HEK293T (cell line): ENCODE measurements at regions not wholly inside any gene's neighbourhood (a gene's known extent, or its start where the extent isn't known, plus 50 kb on each side); places are given as distances from the start of the nearest gene placed in this dataset.

Experiments used
- CTCF ChIA-PET: fragments of 350-600 bp; formaldehyde crosslinking; extraction: SDS; loops from one replicate; lab custom pipeline; 2021; ENCODE audit warnings: antibody characterized with exemption, inconsistent platforms; lab: Yijun Ruan, JAX
- POLR2A ChIA-PET: fragments of 350-600 bp; formaldehyde crosslinking; extraction: SDS; loops from one replicate; lab custom pipeline; 2020; ENCODE audit warnings: antibody characterized with exemption, inconsistent platforms; lab: Yijun Ruan, JAX
- DNase-seq: peaks from one replicate; pipeline ENCODE4 v3.0.0; 2012; ENCODE audit warnings: mixed read lengths; ENCODE audit errors: extremely low spot score
- ARNT ChIP-seq: fragments of 450-650 bp; IDR thresholded peaks from 2 replicates; pipeline ENCODE4 v1.6.1; 2017; ENCODE audit warnings: mild to moderate bottlenecking
- BHLHE40 ChIP-seq: fragments of 450-650 bp; IDR thresholded peaks from 2 replicates; pipeline ENCODE4 v1.6.1; 2016; ENCODE audit warnings: mild to moderate bottlenecking, moderate library complexity, borderline replicate concordance
- CTBP1 ChIP-seq: fragments of 450-650 bp; IDR thresholded peaks from 2 replicates; pipeline ENCODE4 v1.6.1; 2016; ENCODE audit warnings: borderline replicate concordance
- ELF4 ChIP-seq: fragments of 450-650 bp; IDR thresholded peaks from 2 replicates; pipeline ENCODE4 v1.6.1; 2017; ENCODE audit warnings: antibody characterized with exemption
- FOXA1 ChIP-seq: fragments of 450-650 bp; IDR thresholded peaks from 2 replicates; pipeline ENCODE4 v1.6.1; 2016; ENCODE audit warnings: mild to moderate bottlenecking
- FOXK2 ChIP-seq: fragments of 450-650 bp; IDR thresholded peaks from 2 replicates; pipeline ENCODE4 v1.6.1; 2016; ENCODE audit warnings: mild to moderate bottlenecking
- FOXM1 ChIP-seq: fragments of 450-650 bp; IDR thresholded peaks from 2 replicates; pipeline ENCODE4 v1.6.1; 2017; ENCODE audit warnings: mild to moderate bottlenecking, borderline replicate concordance
- HDGF ChIP-seq: fragments of 450-650 bp; IDR thresholded peaks from 2 replicates; pipeline ENCODE4 v1.6.1; 2017; ENCODE audit warnings: antibody characterized with exemption, borderline replicate concordance
- L3MBTL2 ChIP-seq: fragments of 450-650 bp; conservative IDR thresholded peaks from 2 replicates; pipeline ENCODE4 v1.6.1; 2016; ENCODE audit warnings: mild to moderate bottlenecking
- LEF1 ChIP-seq: fragments of 450-650 bp; IDR thresholded peaks from 2 replicates; pipeline ENCODE4 v1.6.1; 2017; ENCODE audit warnings: mild to moderate bottlenecking, borderline replicate concordance
- NFRKB ChIP-seq: fragments of 450-650 bp; IDR thresholded peaks from 2 replicates; pipeline ENCODE4 v1.6.1; 2016; ENCODE audit warnings: mild to moderate bottlenecking, moderate library complexity
- SP1 ChIP-seq: fragments of 450-650 bp; IDR thresholded peaks from 2 replicates; pipeline ENCODE4 v1.6.1; 2017
- SUZ12 ChIP-seq: fragments of 450-650 bp; IDR thresholded peaks from 2 replicates; pipeline ENCODE4 v1.6.1; 2016; ENCODE audit warnings: mild to moderate bottlenecking
- TARDBP ChIP-seq: fragments of 450-650 bp; IDR thresholded peaks from 2 replicates; pipeline ENCODE4 v1.6.1; 2016
- ZNF384 ChIP-seq: fragments of 450-650 bp; IDR thresholded peaks from 2 replicates; pipeline ENCODE4 v1.6.1; 2016
- TF ChIP-seq, protein P1 (sequence below): fragments of 450-650 bp; IDR thresholded peaks from 2 replicates; pipeline ENCODE4 v1.6.1; 2016

- DNase-seq: no peak
- POLR2A ChIA-PET: no interaction called here
- no peak for TF ChIP-seq TARDBP
- TF ChIP-seq SP1: no peak
- no peak for TF ChIP-seq NFRKB
- TF ChIP-seq HDGF: no peak
- no peak for TF ChIP-seq FOXM1
- TF ChIP-seq FOXA1: no peak
- TF ChIP-seq ELF4: no peak
- no peak for TF ChIP-seq ZNF384
- no peak for TF ChIP-seq SUZ12
- TF ChIP-seq, protein P1, sequence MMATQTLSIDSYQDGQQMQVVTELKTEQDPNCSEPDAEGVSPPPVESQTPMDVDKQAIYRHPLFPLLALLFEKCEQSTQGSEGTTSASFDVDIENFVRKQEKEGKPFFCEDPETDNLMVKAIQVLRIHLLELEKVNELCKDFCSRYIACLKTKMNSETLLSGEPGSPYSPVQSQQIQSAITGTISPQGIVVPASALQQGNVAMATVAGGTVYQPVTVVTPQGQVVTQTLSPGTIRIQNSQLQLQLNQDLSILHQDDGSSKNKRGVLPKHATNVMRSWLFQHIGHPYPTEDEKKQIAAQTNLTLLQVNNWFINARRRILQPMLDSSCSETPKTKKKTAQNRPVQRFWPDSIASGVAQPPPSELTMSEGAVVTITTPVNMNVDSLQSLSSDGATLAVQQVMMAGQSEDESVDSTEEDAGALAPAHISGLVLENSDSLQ: no peak
- no peak for TF ChIP-seq FOXK2
- no peak for TF ChIP-seq BHLHE40
- TF ChIP-seq LEF1: no peak
- TF ChIP-seq L3MBTL2: no peak
- no peak for TF ChIP-seq CTBP1
- TF ChIP-seq ARNT: no peak
- CTCF ChIA-PET: interaction anchor here (0.6 to 0.8 kb wide), 2 partner anchors 16 to 28 kb away, joined by 3 read pairs; no protein-coding TSS in a partner anchor
These were observed 143.8 kb upstream of the IL12A start for GRCh38 chr3:159844801-159845261.

- DNase-seq: no peak
- ChIA-PET CTCF (no interaction called here), POLR2A (no interaction called here)
- no peak for TF ChIP-seq ARNT
- TF ChIP-seq ZNF384: no peak
- no peak for TF ChIP-seq CTBP1
- TF ChIP-seq ELF4: no peak
- no peak for TF ChIP-seq NFRKB
- no peak for TF ChIP-seq SUZ12
- TF ChIP-seq FOXA1: no peak
- no peak for TF ChIP-seq BHLHE40
- TF ChIP-seq LEF1: no peak
- no peak for TF ChIP-seq FOXK2
- TF ChIP-seq, protein P1: no peak
- TF ChIP-seq FOXM1: no peak
- TF ChIP-seq TARDBP: no peak
- no peak for TF ChIP-seq L3MBTL2
- TF ChIP-seq HDGF: no peak
- TF ChIP-seq SP1: no peak
These were observed 142.9 kb upstream of the IL12A start for GRCh38 chr3:159845737-159846136.

DNA sequence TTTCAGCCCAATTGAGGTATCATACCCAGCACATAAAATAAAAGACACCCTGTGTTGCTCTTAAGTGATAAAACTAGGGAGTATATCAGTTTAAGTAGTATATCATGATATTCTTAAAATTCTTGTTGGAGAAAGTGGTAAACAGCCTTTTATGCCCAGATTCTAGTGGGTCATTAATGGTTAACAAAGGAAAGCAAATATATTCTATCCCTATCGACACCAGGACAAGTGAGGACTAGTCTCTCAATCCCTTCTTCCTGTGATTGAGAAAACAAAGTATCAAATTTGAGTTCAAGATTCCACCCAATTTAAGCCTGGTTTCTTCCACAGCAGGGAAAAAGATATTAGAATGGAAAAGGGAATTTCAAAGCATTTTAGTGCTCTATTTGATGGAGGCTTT, 142.4 kb upstream of the IL12A start:
- TF ChIP-seq SP1: no peak
- TF ChIP-seq HDGF: no peak
- no peak for TF ChIP-seq FOXA1
- TF ChIP-seq ELF4: no peak
- TF ChIP-seq SUZ12: no peak
- TF ChIP-seq ARNT: no peak
- no peak for TF ChIP-seq L3MBTL2
- no peak for TF ChIP-seq BHLHE40
- TF ChIP-seq LEF1: no peak
- TF ChIP-seq, protein P1: no peak
- POLR2A ChIA-PET: no interaction called here
- no peak for DNase-seq
- CTCF ChIA-PET: no interaction called here

DNA sequence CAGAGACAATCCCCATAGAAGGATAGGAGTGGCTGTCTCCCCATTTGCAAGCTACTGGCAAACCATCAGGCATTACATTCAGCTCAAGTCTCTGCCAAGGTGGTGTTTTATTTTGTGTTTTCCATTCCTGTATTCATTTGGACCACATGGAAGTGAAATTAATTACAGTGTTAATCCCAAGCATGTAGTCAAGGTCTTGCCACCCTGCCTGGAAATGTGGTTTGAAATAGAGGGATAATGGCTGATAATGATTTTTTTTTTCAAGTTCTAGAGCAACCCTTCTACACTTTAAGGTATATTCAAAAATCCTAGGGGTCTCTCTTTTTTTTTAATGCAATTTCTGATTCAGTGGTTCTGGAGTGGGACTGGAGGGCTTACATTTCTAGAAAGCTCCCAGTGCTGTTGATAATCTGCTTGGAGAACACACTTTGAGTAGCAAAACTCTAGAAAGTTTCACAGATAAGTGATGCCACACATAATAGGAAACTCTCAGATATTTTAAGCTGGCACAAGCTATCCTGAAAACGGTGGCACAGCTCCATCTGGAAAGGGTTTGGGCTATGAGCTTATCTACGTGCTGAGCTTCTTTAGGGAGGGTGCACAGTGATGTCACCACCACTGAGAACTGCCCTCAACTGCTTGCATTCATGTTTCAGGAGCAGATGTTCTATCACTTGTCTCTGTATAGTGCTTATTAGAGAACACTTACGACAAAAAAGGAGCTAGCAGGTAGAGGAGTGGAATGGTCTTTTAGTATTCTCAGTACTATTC, 140.1 kb upstream of the IL12A start:
- CTCF ChIA-PET: no interaction called here
- DNase-seq: no peak
- POLR2A ChIA-PET: no interaction called here
- TF ChIP-seq TARDBP (no peak), ARNT (no peak), ELF4 (no peak), LEF1 (no peak), SUZ12 (no peak), ZNF384 (no peak), BHLHE40 (no peak), SP1 (no peak)

- CTCF ChIA-PET: no interaction called here
- POLR2A ChIA-PET: no interaction called here
- TF ChIP-seq FOXM1: no peak
- TF ChIP-seq NFRKB: no peak
- no peak for TF ChIP-seq CTBP1
- no peak for TF ChIP-seq ZNF384
- TF ChIP-seq BHLHE40: no peak
- TF ChIP-seq SUZ12: no peak
- no peak for DNase-seq
These were observed 138.2 kb upstream of the IL12A start for GRCh38 chr3:159850481-159850880.

GRCh38 chr3:159852266-159852665, 136.4 kb upstream of the IL12A start:
- ChIA-PET CTCF (interaction anchor here (0.6 kb wide), 1 partner anchor 393 kb away, joined by 4 read pairs; no protein-coding TSS in a partner anchor), POLR2A (no interaction called here)
- DNase-seq: no peak
- TF ChIP-seq NFRKB (no peak), FOXK2 (no peak), ARNT (no peak), FOXM1 (no peak), L3MBTL2 (no peak), FOXA1 (no peak), TARDBP (no peak), ZNF384 (no peak), SP1 (no peak), CTBP1 (no peak), ELF4 (no peak), HDGF (no peak), BHLHE40 (no peak)
